HEK293T (cell line): ENCODE measurements at regions not wholly inside any gene's neighbourhood (a gene's known extent, or its start where the extent isn't known, plus 50 kb on each side); places are given as distances from the start of the nearest gene placed in this dataset.

Experiments
- ARNT ChIP-seq: fragments of 450-650 bp; IDR thresholded peaks from 2 replicates; pipeline ENCODE4 v1.6.1; 2017; ENCODE audit warnings: mild to moderate bottlenecking
- BHLHE40 ChIP-seq: fragments of 450-650 bp; IDR thresholded peaks from 2 replicates; pipeline ENCODE4 v1.6.1; 2016; ENCODE audit warnings: mild to moderate bottlenecking, moderate library complexity, borderline replicate concordance
- CTBP1 ChIP-seq: fragments of 450-650 bp; IDR thresholded peaks from 2 replicates; pipeline ENCODE4 v1.6.1; 2016; ENCODE audit warnings: borderline replicate concordance
- ELF4 ChIP-seq: fragments of 450-650 bp; IDR thresholded peaks from 2 replicates; pipeline ENCODE4 v1.6.1; 2017; ENCODE audit warnings: antibody characterized with exemption
- FOXA1 ChIP-seq: fragments of 450-650 bp; IDR thresholded peaks from 2 replicates; pipeline ENCODE4 v1.6.1; 2016; ENCODE audit warnings: mild to moderate bottlenecking
- FOXK2 ChIP-seq: fragments of 450-650 bp; IDR thresholded peaks from 2 replicates; pipeline ENCODE4 v1.6.1; 2016; ENCODE audit warnings: mild to moderate bottlenecking
- FOXM1 ChIP-seq: fragments of 450-650 bp; IDR thresholded peaks from 2 replicates; pipeline ENCODE4 v1.6.1; 2017; ENCODE audit warnings: mild to moderate bottlenecking, borderline replicate concordance
- HDGF ChIP-seq: fragments of 450-650 bp; IDR thresholded peaks from 2 replicates; pipeline ENCODE4 v1.6.1; 2017; ENCODE audit warnings: antibody characterized with exemption, borderline replicate concordance
- L3MBTL2 ChIP-seq: fragments of 450-650 bp; conservative IDR thresholded peaks from 2 replicates; pipeline ENCODE4 v1.6.1; 2016; ENCODE audit warnings: mild to moderate bottlenecking
- NFRKB ChIP-seq: fragments of 450-650 bp; IDR thresholded peaks from 2 replicates; pipeline ENCODE4 v1.6.1; 2016; ENCODE audit warnings: mild to moderate bottlenecking, moderate library complexity
- PKNOX1 ChIP-seq: fragments of 450-650 bp; IDR thresholded peaks from 2 replicates; pipeline ENCODE4 v1.6.1; 2016
- SP1 ChIP-seq: fragments of 450-650 bp; IDR thresholded peaks from 2 replicates; pipeline ENCODE4 v1.6.1; 2017
- SUZ12 ChIP-seq: fragments of 450-650 bp; IDR thresholded peaks from 2 replicates; pipeline ENCODE4 v1.6.1; 2016; ENCODE audit warnings: mild to moderate bottlenecking
- TARDBP ChIP-seq: fragments of 450-650 bp; IDR thresholded peaks from 2 replicates; pipeline ENCODE4 v1.6.1; 2016

DNA sequence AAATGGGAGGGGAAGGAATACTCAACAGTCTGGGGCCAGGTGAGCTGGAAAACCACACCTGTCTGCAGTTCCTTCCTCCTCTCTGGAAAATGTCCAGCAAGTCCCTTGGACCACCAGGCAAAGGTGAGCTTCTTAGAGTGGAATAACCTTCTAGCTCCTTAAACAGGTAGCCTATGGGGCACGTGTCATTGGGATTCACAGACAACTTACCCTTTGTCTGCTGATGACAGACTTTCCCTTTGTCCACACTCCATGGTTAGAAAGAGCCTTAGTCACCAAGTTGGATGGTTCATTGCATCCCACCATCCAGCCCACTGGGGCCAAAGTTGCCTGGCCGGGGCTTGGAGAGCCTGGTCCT, 98.0 kb upstream of the ITGA6 start:
- no peak for TF ChIP-seq PKNOX1
- no peak for TF ChIP-seq NFRKB
- TF ChIP-seq FOXM1: no peak
- no peak for TF ChIP-seq ELF4
- no peak for TF ChIP-seq BHLHE40
- no peak for TF ChIP-seq HDGF
- no peak for TF ChIP-seq SUZ12
- TF ChIP-seq ARNT: no peak
- no peak for TF ChIP-seq CTBP1
- TF ChIP-seq SP1: no peak
- no peak for TF ChIP-seq FOXA1
- TF ChIP-seq FOXK2: no peak
- TF ChIP-seq L3MBTL2: no peak
- no peak for TF ChIP-seq TARDBP
